Embryonic facial prominence (tissue), 1 donor: ENCODE measurements at regions not wholly inside any gene's neighbourhood (a gene's known extent, or its start where the extent isn't known, plus 50 kb on each side); places are given as distances from the start of the nearest gene placed in this dataset.

Experiments used
- DNase-seq: peaks from one replicate; pipeline ENCODE4 v3.0.0-alpha.2; 2016; ENCODE audit errors: extremely low spot score

- DNase-seq, result no peak
Measured at GRCh38 chr7:84248843-84249242, 54.3 kb upstream of the SEMA3A start.

- no peak for DNase-seq
Measured at GRCh38 chr7:84248267-84248666, 53.7 kb upstream of the SEMA3A start.

GRCh38 chr7:84247591-84247990 is 53.0 kb upstream of the SEMA3A start:
- no peak for DNase-seq

GRCh38 chr7:84245835-84246234 is 51.2 kb upstream of the SEMA3A start:
- no peak for DNase-seq
